Right lobe of liver (tissue), 6 donors: ENCODE measurements at regions not wholly inside any gene's neighbourhood (a gene's known extent, or its start where the extent isn't known, plus 50 kb on each side); places are given as distances from the start of the nearest gene placed in this dataset.

Source experiments
- ATAC-seq, 4 donors: fragments of 200-7000 bp; cut with Tn5 transposase; one replicate each; pipeline ENCODE4 v1.9.1; 2020; ENCODE audit warnings: mild to moderate bottlenecking in 4 of 4, moderate library complexity in 4 of 4
- DNase-seq, 3 donors: peaks; one replicate each; pipeline ENCODE4 v3.0.0-alpha.2; 2020
- H3K27ac ChIP-seq, 3 donors: fragments of 200-600 bp; one replicate each; pipeline ENCODE4 v1.8.0; 2022
- H3K27me3 ChIP-seq, 2 donors: fragments of 200-600 bp; one replicate each; pipeline ENCODE4 v1.8.0; 2022
- H3K36me3 ChIP-seq, 4 donors: fragments of 200-600 bp; sonication (generic) in 1 of 4; one replicate each; pipeline versions ENCODE4 v1.5.1 to v1.8.0; 2017 to 2022; ENCODE audit warnings: control low read depth in 1 of 4
- H3K4me1 ChIP-seq, 4 donors: fragments of 200-600 bp; sonication (generic) in 1 of 4; one replicate each; pipeline versions ENCODE4 v1.5.1 to v1.8.0; 2017 to 2022; ENCODE audit warnings: control low read depth in 1 of 4
- H3K4me3 ChIP-seq, 3 donors: fragments of 200-600 bp; one replicate each; pipeline ENCODE4 v1.8.0; 2022
- H3K9me3 ChIP-seq, 4 donors: fragments of 200-600 bp; sonication (generic) in 1 of 4; one replicate each; pipeline versions ENCODE4 v1.5.1 to v1.8.0; 2017 to 2022; ENCODE audit warnings: control low read depth in 1 of 4
- POLR2A ChIP-seq: fragments of 450-650 bp; IDR thresholded peaks from one replicate; pipeline ENCODE4 v1.6.1; 2017; ENCODE audit warnings: antibody characterized with exemption, mild to moderate bottlenecking
- WGBS: methylation state at CpG from one replicate; pipeline ENCODE4 v1.1.6; 2018; ENCODE audit warnings: low coverage, low lambda C conversion rate; ENCODE audit not compliant: insufficient coverage; ENCODE audit errors: missing lambda C conversion rate; 5-methylcytosine and 5-hydroxymethylcytosine counted together
- intact Hi-C, 2 donors: fragments of 100-400 bp; cut with DNase I; formaldehyde crosslinking; loops; one replicate each; pipeline versions ENCODE4 v1.11.2 to v1.14.1; 2022
- TF ChIP-seq, protein P1 (sequence below), 4 donors: fragments of 200-600 bp in 3 of 4; fragments of 450-650 bp in 1 of 4; IDR thresholded peaks; one replicate each; pipeline versions ENCODE4 v1.5.1 to v1.8.0; 2016 to 2022; ENCODE audit warnings: antibody characterized with exemption in 4 of 4, mild to moderate bottlenecking in 2 of 4
- donor health status: DM: no; HTN: yes; CAD: no.
- donor health status: DM: no; HTN: no; CAD: no.
- donor health status: DM: no; HTN: no; CAD: no.
- donor health status: DM: no; HTN: yes; CAD: no.
- donor health status: DM: no; HTN: yes; CAD: no.

DNA sequence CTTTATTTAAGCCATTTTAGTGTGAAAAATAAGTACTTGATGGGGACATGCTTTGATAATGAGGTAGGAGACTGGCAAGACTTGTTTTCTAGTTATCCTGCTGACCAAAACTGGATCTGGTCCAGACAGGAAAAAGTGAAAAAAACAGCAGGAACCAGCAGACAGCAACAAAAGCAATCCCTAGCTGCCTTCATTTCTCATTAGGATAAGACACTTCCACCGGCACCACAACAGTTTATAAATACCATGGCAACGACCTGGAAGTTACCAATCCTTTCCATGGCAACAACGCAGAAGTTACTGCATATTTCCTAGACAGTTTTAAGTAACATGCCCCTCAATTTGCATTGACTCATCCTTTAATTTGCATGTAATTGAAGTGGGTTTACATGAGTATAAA is 993.8 kb upstream of the NCAM2 start:
- no peaks in the 10 kb centered on the region for H3K4me1 ChIP-seq
- intact Hi-C loops = no loop called here
- ATAC-seq (peak; percentile 23 to 62 (median 34)), DNase-seq (no peak)
- H3K27ac ChIP-seq = no peak overlapping the region
- no peaks in the 10 kb centered on the region for H3K9me3 ChIP-seq
- TF ChIP-seq, protein P1, sequence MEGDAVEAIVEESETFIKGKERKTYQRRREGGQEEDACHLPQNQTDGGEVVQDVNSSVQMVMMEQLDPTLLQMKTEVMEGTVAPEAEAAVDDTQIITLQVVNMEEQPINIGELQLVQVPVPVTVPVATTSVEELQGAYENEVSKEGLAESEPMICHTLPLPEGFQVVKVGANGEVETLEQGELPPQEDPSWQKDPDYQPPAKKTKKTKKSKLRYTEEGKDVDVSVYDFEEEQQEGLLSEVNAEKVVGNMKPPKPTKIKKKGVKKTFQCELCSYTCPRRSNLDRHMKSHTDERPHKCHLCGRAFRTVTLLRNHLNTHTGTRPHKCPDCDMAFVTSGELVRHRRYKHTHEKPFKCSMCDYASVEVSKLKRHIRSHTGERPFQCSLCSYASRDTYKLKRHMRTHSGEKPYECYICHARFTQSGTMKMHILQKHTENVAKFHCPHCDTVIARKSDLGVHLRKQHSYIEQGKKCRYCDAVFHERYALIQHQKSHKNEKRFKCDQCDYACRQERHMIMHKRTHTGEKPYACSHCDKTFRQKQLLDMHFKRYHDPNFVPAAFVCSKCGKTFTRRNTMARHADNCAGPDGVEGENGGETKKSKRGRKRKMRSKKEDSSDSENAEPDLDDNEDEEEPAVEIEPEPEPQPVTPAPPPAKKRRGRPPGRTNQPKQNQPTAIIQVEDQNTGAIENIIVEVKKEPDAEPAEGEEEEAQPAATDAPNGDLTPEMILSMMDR (IDR thresholded peaks at IDR 0.05) = no peak
- no peak for TF ChIP-seq POLR2A
- H3K27me3 ChIP-seq = no peaks in the 10 kb centered on the region
- 33% methylated on average over 3 of the region's 3 CpGs for WGBS
- no peaks in the 10 kb centered on the region for H3K36me3 ChIP-seq
- no peak overlapping the region for H3K4me3 ChIP-seq

DNA sequence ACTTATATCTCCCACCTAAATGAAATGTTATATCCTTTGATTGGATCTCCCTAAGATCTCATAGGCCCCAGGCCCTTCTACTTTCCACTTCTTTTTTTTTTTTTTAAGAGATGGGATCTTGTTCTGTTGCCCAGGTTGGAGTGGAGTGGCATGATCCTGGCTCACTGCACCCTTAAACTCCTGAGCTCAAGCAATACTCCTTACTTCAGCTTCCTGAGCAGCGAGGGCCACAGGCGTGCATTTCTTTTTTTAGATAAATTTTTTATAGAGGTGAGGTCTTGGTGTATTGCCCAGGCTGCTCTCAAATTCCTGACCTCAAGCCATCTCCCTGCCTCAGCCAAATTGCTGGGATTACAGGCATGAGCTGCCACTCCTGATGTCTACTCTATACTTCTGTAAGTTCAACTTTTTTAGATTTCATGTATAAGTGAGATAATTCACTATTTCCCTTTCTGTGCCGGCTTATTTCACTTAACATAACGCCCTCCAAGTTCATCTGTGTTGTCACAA is 987.5 kb upstream of the NCAM2 start:
- no peaks in the 10 kb centered on the region for H3K9me3 ChIP-seq
- H3K36me3 ChIP-seq = no peaks in the 10 kb centered on the region
- no peak overlapping the region for H3K27ac ChIP-seq
- no peak for DNase-seq
- intact Hi-C loops = no loop called here
- TF ChIP-seq, protein P1 (IDR thresholded peaks at IDR 0.05) = no peak
- TF ChIP-seq POLR2A = no peak
- H3K4me3 ChIP-seq = no peak overlapping the region
- no peak for ATAC-seq
- no peaks in the 10 kb centered on the region for H3K27me3 ChIP-seq
- 57% methylated on average over 4 of the region's 4 CpGs for WGBS
- no peaks in the 10 kb centered on the region for H3K4me1 ChIP-seq

DNA sequence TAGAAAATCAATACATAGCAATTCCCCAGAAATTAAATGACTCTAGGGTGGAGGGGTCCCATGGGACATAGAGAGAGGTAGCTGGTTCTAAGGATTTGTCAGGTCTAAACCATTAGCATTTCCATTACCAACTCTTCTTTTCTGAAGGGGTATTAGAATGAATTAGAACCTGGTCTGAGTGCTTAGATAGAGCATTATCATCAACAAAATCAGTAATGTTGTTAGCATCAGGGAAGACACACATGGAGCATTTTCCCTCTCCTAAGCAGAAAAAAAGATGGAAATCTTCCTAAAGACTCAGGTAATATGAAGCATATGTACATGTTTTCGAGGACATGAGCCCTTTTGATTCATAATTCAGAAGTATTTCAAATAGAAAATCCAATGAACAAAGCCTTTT is 984.4 kb upstream of the NCAM2 start:
- no peaks in the 10 kb centered on the region for H3K4me1 ChIP-seq
- 35% methylated on average over 1 of the region's 1 CpG for WGBS
- DNase-seq = no peak
- no peak overlapping the region for H3K4me3 ChIP-seq
- H3K27me3 ChIP-seq = no peaks in the 10 kb centered on the region
- no peak for TF ChIP-seq POLR2A
- TF ChIP-seq, protein P1 (IDR thresholded peaks at IDR 0.05) = no peak
- H3K9me3 ChIP-seq = no peaks in the 10 kb centered on the region
- no peak overlapping the region for H3K27ac ChIP-seq
- intact Hi-C loops = no loop called here
- no peaks in the 10 kb centered on the region for H3K36me3 ChIP-seq
- ATAC-seq = no peak

DNA sequence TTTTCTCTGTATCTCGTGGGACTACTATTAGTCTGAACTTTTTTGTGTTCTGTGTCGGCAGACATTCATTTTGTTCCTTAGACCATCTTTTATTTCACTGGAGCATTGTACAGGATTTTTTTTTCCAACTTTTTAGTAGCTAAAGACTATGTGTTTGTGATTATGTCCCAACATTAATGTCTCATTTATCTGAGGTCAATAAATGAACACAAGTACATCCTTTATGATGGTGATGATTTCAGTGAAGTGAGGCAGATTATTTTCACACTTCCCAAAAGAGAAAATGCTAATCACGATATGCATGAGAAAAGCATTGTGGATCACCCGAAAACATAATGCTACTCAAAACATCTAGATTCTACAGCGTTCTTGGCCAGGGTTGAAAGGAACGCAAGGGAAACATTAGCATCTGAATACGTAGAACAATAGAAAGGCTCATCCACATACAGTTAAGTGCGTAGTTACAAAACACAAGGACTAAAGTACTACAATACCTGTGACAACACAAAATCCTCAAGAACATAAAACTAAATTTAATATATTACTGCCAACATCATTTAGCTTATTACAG is 981.7 kb upstream of the NCAM2 start:
- Histone ChIP-seq H3K9me3 (no peaks in the 10 kb centered on the region), H3K27me3 (no peaks in the 10 kb centered on the region), H3K4me1 (no peaks in the 10 kb centered on the region), H3K36me3 (no peaks in the 10 kb centered on the region), H3K27ac (no peak overlapping the region), H3K4me3 (no peak overlapping the region)
- TF ChIP-seq POLR2A = no peak
- TF ChIP-seq, protein P1 (IDR thresholded peaks at IDR 0.05) = no peak
- WGBS = 64% methylated on average over 8 of the region's 8 CpGs
- DNase-seq = no peak
- ATAC-seq = no peak
- intact Hi-C loops = no loop called here

DNA sequence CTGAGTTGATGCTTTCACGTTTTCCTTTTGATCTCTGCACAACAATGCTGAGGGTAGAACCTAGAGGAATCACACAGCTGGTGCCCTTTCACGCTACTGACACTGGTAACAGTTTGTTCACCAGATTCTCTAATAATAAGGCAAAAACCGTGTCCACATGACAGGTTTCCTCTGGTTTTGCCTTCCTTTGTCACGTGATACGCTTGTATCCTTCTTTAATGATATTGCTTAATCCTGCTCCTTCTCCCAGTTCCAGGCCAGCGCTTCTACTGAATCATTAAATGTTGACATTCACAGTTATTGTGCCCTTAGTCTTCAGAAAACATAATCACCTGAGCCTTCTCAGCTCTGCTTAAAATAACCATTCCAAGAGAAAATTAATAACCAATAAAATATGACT is 978.2 kb upstream of the NCAM2 start:
- no peaks in the 10 kb centered on the region for H3K9me3 ChIP-seq
- DNase-seq = no peak
- no peaks in the 10 kb centered on the region for H3K4me1 ChIP-seq
- H3K4me3 ChIP-seq = no peak overlapping the region
- TF ChIP-seq, protein P1 (IDR thresholded peaks at IDR 0.05) = no peak
- TF ChIP-seq POLR2A = no peak
- H3K27ac ChIP-seq = no peak overlapping the region
- intact Hi-C loops = no loop called here
- ATAC-seq = no peak
- no peaks in the 10 kb centered on the region for H3K36me3 ChIP-seq
- 61% methylated on average over 6 of the region's 6 CpGs for WGBS
- H3K27me3 ChIP-seq = no peaks in the 10 kb centered on the region
